Activated B cell treated with CpG ODN at 0.5 μM for 24 hours (primary cell): ENCODE measurements at regions not wholly inside any gene's neighbourhood (a gene's known extent, or its start where the extent isn't known, plus 50 kb on each side); places are given as distances from the start of the nearest gene placed in this dataset.
"Not testable (repeated sequence)": the region's sequence is repeated elsewhere in the genome, so short reads cannot be mapped to it uniquely, and the experiment has no call there.

Experiments used
- ATAC-seq: fragments of 200-7000 bp; cut with Tn5 transposase; one replicate; pipeline ENCODE4 v1.10.0; 2021; ENCODE audit warnings: low read depth, mild to moderate bottlenecking, moderate library complexity
- CTCF ChIA-PET: fragments of 350-600 bp; sonication (Branson Sonifier 250); formaldehyde crosslinking; loops from one replicate; lab custom pipeline; 2021; ENCODE audit warnings: antibody characterized with exemption; lab: Charles Lee
- POLR2A ChIA-PET: fragments of 350-600 bp; sonication (Branson Sonifier 250); formaldehyde crosslinking; loops from one replicate; lab custom pipeline; 2021; ENCODE audit warnings: antibody characterized with exemption; lab: Charles Lee
- DNase-seq: peaks from one replicate; pipeline ENCODE4 v3.0.0; 2022
- H3K27ac Mint-ChIP-seq: one replicate; pipeline ENCODE4 v1.8.0; 2020; ENCODE audit warnings: mixed read lengths
- H3K27me3 Mint-ChIP-seq: one replicate; pipeline ENCODE4 v1.8.0; 2021; ENCODE audit warnings: mixed read lengths
- H3K36me3 Mint-ChIP-seq: one replicate; pipeline ENCODE4 v1.8.0; 2021; ENCODE audit warnings: low read depth, mixed read lengths
- H3K4me1 Mint-ChIP-seq: one replicate; pipeline ENCODE4 v1.8.0; 2021; ENCODE audit warnings: mixed read lengths
- H3K4me3 Mint-ChIP-seq: one replicate; pipeline ENCODE4 v1.8.0; 2020; ENCODE audit warnings: mild to moderate bottlenecking, mixed read lengths
- H3K9me3 Mint-ChIP-seq: one replicate; pipeline ENCODE4 v1.8.0; 2020; ENCODE audit warnings: mixed read lengths
- intact Hi-C: fragments of 100-400 bp; cut with micrococcal nuclease; formaldehyde crosslinking; loops from one replicate; pipeline ENCODE4 v1.15.1; 2024
- TF ChIP-seq, protein P1 (sequence below): fragments of 200-600 bp; IDR thresholded peaks from one replicate; pipeline ENCODE4 v1.8.0; 2022; ENCODE audit warnings: antibody characterized with exemption, mild to moderate bottlenecking

DNA sequence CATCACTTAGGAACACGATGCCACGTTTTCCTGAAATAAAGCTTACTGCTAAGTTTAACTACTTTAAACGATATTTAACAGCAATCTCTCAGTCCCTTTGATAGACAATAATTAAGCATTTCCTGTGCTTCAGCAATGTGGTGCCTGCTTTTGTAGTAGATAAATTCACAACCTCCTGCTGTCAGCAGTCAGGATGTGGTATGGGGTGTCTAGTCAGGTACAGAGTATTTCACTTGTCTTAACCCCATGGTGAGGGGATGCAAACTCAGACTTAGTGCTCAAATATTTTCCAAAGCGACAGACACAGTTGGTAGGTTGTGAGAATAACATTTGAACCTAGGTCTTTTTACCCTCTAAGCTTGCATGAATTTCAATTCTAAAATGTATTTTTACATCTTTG, 526.2 kb upstream of the PFKP start:
- Mint-ChIP-seq H3K27me3 (no peaks in the 10 kb centered on the region), H3K4me3 (no peak overlapping the region), H3K4me1 (no peaks in the 10 kb centered on the region), H3K27ac (no peak overlapping the region), H3K9me3 (no peaks in the 10 kb centered on the region), H3K36me3 (no peaks in the 10 kb centered on the region)
- no peak for ATAC-seq
- intact Hi-C loops = no loop called here
- no peak for DNase-seq
- CTCF ChIA-PET = no interaction called here
- TF ChIP-seq, protein P1, sequence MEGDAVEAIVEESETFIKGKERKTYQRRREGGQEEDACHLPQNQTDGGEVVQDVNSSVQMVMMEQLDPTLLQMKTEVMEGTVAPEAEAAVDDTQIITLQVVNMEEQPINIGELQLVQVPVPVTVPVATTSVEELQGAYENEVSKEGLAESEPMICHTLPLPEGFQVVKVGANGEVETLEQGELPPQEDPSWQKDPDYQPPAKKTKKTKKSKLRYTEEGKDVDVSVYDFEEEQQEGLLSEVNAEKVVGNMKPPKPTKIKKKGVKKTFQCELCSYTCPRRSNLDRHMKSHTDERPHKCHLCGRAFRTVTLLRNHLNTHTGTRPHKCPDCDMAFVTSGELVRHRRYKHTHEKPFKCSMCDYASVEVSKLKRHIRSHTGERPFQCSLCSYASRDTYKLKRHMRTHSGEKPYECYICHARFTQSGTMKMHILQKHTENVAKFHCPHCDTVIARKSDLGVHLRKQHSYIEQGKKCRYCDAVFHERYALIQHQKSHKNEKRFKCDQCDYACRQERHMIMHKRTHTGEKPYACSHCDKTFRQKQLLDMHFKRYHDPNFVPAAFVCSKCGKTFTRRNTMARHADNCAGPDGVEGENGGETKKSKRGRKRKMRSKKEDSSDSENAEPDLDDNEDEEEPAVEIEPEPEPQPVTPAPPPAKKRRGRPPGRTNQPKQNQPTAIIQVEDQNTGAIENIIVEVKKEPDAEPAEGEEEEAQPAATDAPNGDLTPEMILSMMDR = no peak
- POLR2A ChIA-PET = no interaction called here

DNA sequence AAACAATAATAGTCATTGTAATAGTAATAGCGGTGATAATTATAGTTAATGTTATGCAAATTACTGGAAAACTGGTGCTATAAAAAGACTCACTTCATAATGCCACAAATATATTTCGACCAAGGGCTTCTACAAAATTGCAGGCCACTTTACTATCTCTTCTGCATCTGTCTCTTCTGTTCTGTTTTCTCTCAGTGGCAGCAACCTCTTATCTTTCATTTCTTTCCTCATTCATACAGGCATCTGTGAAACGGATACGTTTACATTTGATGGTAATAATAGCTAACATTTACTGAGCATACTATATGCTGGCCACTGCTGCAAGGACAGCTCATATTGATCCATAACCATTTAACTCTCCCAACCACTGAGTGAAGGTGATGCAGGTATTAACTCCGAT, 537.4 kb upstream of the PFKP start:
- ATAC-seq (no peak), DNase-seq (no peak)
- Mint-ChIP-seq H3K36me3 (no peaks in the 10 kb centered on the region), H3K27ac (no peak overlapping the region), H3K4me1 (no peaks in the 10 kb centered on the region), H3K9me3 (no peaks in the 10 kb centered on the region), H3K27me3 (no peaks in the 10 kb centered on the region), H3K4me3 (no peak overlapping the region)
- CTCF ChIA-PET = no interaction called here
- TF ChIP-seq, protein P1 = no peak
- intact Hi-C loops = no loop called here
- POLR2A ChIA-PET = no interaction called here

DNA sequence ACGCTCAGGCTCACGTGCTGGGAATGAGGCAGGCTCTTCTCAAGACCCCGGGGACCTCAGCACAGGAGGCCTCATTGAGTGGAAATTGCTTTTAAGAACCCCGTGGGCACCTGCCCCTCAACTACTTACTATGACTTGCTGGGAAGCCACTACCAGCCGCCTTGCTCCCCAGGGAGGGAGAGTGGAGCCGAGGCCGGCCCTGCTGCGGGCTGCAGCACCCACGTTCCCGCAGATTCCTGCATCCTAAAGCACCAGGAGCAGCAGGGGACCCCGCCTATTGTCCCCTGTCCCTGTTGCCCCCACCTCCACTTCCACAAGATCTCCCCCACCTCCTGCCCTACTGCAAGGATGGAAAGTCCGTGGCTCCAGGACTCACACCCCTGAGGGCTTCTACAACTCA, 541.6 kb upstream of the PFKP start:
- H3K36me3 Mint-ChIP-seq = no peaks in the 10 kb centered on the region
- H3K4me3 Mint-ChIP-seq = no peak overlapping the region
- CTCF ChIA-PET = no interaction called here
- POLR2A ChIA-PET = interaction anchor here (0.8 kb wide), 1 partner anchor 11 kb away, joined by 6 read pairs; no protein-coding TSS in a partner anchor
- TF ChIP-seq, protein P1 = no peak
- H3K4me1 Mint-ChIP-seq = no peaks in the 10 kb centered on the region
- H3K27ac Mint-ChIP-seq = no peak overlapping the region
- H3K9me3 Mint-ChIP-seq = no peaks in the 10 kb centered on the region
- intact Hi-C loops = no loop called here
- no peak for DNase-seq
- no peaks in the 10 kb centered on the region for H3K27me3 Mint-ChIP-seq
- ATAC-seq = no peak

DNA sequence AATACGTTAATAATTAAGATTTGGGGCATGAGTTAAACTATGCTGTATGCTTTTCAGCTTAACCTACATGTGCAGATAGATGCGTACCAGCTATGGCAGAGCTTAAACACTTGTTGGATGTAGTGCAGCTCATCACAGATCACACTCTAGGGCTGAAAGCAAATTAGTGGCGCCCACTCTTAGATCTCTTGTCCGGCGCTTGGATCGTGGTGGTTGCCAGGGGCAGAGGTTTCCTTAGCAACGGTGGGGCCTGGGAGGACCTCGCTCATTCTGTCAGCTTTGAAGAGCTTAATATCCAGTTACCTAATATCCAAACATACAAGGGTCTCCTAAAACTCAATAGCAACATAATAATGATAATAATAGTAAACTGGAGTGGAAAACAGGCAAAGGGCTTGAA, 548.2 kb upstream of the PFKP start:
- H3K4me3 Mint-ChIP-seq = no peak overlapping the region
- TF ChIP-seq, protein P1 = no peak
- H3K36me3 Mint-ChIP-seq = no peaks in the 10 kb centered on the region
- no peak for ATAC-seq
- no peaks in the 10 kb centered on the region for H3K9me3 Mint-ChIP-seq
- no peaks in the 10 kb centered on the region for H3K4me1 Mint-ChIP-seq
- no peaks in the 10 kb centered on the region for H3K27me3 Mint-ChIP-seq
- POLR2A ChIA-PET = no interaction called here
- intact Hi-C loops = no loop called here
- CTCF ChIA-PET = no interaction called here
- H3K27ac Mint-ChIP-seq = no peak overlapping the region
- no peak for DNase-seq

DNA sequence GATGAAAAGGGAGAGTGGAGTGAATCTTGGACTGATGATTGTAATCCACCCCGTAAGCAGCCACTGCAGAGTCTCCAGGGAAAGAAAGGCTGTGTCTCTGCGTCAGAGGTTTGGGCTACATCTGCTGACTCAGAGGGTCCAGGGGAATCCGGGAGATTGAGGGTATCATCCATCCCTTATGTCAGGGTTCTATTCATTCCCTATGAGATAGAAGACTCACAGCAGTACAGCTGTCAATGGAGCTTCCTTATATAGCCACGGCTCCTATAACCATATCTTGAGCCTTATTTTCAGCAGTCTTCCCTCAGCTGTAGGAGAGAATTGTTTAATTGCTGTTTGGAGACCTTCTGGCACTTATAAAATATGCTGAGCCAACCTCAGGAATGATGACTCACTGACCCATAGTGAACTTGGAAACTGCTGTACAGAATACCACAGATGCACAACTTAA, 558.2 kb upstream of the PFKP start:
- H3K27me3 Mint-ChIP-seq = no peaks in the 10 kb centered on the region
- DNase-seq (no peak), ATAC-seq (no peak)
- no peaks in the 10 kb centered on the region for H3K4me1 Mint-ChIP-seq
- H3K27ac Mint-ChIP-seq = no peak overlapping the region
- intact Hi-C loops = no loop called here
- CTCF ChIA-PET = no interaction called here
- H3K4me3 Mint-ChIP-seq = no peak overlapping the region
- H3K9me3 Mint-ChIP-seq = peaks cover 4% of the 10 kb centered on the region
- POLR2A ChIA-PET = no interaction called here
- no peaks in the 10 kb centered on the region for H3K36me3 Mint-ChIP-seq
- TF ChIP-seq, protein P1 = no peak

DNA sequence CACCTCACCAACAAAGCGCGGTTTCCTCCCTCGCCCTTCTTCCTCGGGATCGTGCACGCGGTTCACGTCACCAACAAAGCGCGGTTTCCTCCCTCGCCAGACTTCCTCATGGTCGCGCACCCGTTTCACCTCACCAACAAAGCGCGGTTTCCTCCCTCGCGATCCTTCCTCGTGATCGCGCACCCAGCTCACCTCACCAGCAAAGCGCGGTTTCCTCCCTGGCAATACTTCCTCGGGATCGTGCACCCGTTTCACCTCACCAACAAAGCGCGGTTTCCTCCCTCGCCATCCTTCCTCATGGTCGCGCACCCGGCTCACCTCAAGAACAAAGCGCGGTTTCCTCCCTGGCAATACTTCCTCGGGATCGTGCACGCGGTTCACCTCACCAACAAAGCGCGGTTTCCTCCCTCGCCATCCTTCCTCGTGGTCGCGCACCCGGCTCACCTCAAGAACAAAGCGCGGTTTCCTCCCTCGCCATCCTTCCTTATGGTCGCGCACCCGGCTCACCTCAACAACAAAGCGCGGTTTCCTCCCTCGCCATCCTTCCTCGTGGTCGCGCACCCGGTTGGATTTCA, 565.9 kb upstream of the PFKP start:
- H3K27me3 Mint-ChIP-seq, H3K4me1 Mint-ChIP-seq, DNase-seq, CTCF ChIA-PET, POLR2A ChIA-PET, intact Hi-C loops, H3K9me3 Mint-ChIP-seq, H3K36me3 Mint-ChIP-seq, ATAC-seq, H3K27ac Mint-ChIP-seq, H3K4me3 Mint-ChIP-seq: not testable (repeated sequence)
